ENCODE measurements at regions not wholly inside any gene's neighbourhood (a gene's known extent, or its start where the extent isn't known, plus 50 kb on each side); places are given as distances from the start of the nearest gene placed in this dataset.

DNA sequence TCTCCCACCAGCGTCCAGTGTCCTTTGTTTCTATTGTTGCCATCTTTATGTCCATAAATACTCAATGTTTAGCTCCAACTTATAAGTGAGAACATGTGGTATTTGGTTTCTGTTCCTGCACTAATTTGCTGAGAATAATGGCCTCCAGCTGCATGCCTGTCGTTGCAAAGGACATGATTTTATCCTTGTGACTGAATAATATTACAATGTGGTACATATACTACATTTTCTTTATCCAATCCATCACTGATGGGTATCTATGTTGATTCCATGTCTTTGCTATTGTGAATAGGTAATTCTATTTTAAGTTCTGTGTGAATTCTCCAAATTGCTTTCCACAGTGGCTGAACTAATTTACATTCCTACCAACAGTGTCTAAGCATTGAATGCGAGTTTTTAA lies 578.6 kb upstream of the CA10 start:
- TF ChIP-seq, protein P1, sequence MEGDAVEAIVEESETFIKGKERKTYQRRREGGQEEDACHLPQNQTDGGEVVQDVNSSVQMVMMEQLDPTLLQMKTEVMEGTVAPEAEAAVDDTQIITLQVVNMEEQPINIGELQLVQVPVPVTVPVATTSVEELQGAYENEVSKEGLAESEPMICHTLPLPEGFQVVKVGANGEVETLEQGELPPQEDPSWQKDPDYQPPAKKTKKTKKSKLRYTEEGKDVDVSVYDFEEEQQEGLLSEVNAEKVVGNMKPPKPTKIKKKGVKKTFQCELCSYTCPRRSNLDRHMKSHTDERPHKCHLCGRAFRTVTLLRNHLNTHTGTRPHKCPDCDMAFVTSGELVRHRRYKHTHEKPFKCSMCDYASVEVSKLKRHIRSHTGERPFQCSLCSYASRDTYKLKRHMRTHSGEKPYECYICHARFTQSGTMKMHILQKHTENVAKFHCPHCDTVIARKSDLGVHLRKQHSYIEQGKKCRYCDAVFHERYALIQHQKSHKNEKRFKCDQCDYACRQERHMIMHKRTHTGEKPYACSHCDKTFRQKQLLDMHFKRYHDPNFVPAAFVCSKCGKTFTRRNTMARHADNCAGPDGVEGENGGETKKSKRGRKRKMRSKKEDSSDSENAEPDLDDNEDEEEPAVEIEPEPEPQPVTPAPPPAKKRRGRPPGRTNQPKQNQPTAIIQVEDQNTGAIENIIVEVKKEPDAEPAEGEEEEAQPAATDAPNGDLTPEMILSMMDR (IDR thresholded peaks at IDR 0.05) = no peak
- no peak for TF ChIP-seq POLR2AphosphoS5 (IDR thresholded peaks at IDR 0.05; ENCODE audit: low read depth, low read length)
- TF ChIP-seq, protein P2, sequence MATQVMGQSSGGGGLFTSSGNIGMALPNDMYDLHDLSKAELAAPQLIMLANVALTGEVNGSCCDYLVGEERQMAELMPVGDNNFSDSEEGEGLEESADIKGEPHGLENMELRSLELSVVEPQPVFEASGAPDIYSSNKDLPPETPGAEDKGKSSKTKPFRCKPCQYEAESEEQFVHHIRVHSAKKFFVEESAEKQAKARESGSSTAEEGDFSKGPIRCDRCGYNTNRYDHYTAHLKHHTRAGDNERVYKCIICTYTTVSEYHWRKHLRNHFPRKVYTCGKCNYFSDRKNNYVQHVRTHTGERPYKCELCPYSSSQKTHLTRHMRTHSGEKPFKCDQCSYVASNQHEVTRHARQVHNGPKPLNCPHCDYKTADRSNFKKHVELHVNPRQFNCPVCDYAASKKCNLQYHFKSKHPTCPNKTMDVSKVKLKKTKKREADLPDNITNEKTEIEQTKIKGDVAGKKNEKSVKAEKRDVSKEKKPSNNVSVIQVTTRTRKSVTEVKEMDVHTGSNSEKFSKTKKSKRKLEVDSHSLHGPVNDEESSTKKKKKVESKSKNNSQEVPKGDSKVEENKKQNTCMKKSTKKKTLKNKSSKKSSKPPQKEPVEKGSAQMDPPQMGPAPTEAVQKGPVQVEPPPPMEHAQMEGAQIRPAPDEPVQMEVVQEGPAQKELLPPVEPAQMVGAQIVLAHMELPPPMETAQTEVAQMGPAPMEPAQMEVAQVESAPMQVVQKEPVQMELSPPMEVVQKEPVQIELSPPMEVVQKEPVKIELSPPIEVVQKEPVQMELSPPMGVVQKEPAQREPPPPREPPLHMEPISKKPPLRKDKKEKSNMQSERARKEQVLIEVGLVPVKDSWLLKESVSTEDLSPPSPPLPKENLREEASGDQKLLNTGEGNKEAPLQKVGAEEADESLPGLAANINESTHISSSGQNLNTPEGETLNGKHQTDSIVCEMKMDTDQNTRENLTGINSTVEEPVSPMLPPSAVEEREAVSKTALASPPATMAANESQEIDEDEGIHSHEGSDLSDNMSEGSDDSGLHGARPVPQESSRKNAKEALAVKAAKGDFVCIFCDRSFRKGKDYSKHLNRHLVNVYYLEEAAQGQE (IDR thresholded peaks at IDR 0.05; ENCODE audit: insufficient read depth in 1 of 2, low read depth in 2 of 2, low read length in 1 of 2) = no peak
- no peak for TF ChIP-seq SIN3A (IDR thresholded peaks at IDR 0.05; ENCODE audit: borderline replicate concordance, insufficient read depth, low read depth, low read length)
- no peak for TF ChIP-seq TCF7L2 (IDR thresholded peaks at IDR 0.05; ENCODE audit: low read depth, low read length)

Measured in Panc1 (cell line).